Heart left ventricle (tissue), 13 donors: ENCODE measurements at regions not wholly inside any gene's neighbourhood (a gene's known extent, or its start where the extent isn't known, plus 50 kb on each side); places are given as distances from the start of the nearest gene placed in this dataset.

Source experiments
- CTCF ChIP-seq, 12 donors: fragments of 200-600 bp; sonication (generic) in 4 of 12; IDR thresholded peaks; one replicate each; pipeline versions ENCODE4 v1.5.0 to v1.8.0; 2018 to 2022; ENCODE audit warnings: antibody characterized with exemption in 12 of 12, mild to moderate bottlenecking in 5 of 12
- POLR2A ChIP-seq, 2 donors: fragments of 450-650 bp; IDR thresholded peaks; one replicate each; pipeline ENCODE4 v1.6.1; 2017; ENCODE audit warnings: antibody characterized with exemption in 2 of 2, mild to moderate bottlenecking in 2 of 2, moderate library complexity in 2 of 2
- donor health status: ischemic (EF 13 %, LVEDD 7.1; RV severe dilation, severe dysfunction).
- donor health status: DM: no; HTN: yes; CAD: no.
- donor health status: DM: no; HTN: no; CAD: no.
- donor health status: ischemic (EF 25% LVEDD 6.9; RV normal size, moderate dysfunction).
- donor health status: ischemic (EF 25% LVEDD 5.7; RV mildly dilated, moderate dysfunction).
- donor health status: ischemic (EF 35%, LVEDD 5.7; RV mildly dilated, moderate dysfunction).
- donor health status: nonischemic (EF 11% LVEDD 7.7; RV severe dilation, severe dysfunction).
- donor health status: DM: yes; HTN: yes; CAD: no.
- donor health status: PGD.
- donor health status: ischemic (EF 29% LVEDD 5.4; RV normal size, mild dysfunction).
- donor health status: nonischemic (EF 23%, LVEDD 6.1; RV moderate dilation, normal function).

DNA sequence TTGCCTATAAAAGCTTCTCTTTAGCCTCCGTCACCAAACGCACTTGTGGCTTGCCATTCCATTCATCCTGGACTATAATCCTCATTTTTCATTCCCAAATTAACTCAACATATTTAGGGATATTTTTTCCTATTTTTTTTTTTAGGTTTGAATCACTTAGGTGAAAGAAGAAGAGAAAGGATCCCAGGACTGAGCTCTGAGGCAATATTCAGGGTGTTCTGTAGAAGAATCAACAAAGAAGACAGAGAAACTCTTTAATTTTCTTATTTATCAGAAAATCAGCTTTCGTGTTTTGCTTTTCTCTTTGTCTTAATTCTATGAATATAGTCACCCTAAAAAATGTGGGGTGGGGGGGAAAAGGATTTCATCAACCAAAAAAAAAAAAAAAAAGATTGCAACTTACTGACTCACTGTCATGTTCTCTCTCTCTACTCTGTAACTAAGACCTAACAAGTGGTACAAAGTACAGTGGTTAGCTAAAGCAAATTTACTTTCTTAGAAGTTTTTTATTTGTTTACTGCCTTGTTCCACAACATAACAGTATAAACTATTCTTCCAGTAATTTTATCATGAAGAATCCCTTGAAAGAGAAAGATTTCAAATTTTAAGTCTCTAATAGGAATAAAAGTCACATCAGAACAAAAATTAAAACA lies 272.0 kb downstream of the DHX15 start:
- no peak for TF ChIP-seq POLR2A (IDR thresholded peaks at IDR 0.05)
- TF ChIP-seq CTCF (IDR thresholded peaks at IDR 0.05): no peak
